ENCODE measurements at regions not wholly inside any gene's neighbourhood (a gene's known extent, or its start where the extent isn't known, plus 50 kb on each side); places are given as distances from the start of the nearest gene placed in this dataset.

DNA sequence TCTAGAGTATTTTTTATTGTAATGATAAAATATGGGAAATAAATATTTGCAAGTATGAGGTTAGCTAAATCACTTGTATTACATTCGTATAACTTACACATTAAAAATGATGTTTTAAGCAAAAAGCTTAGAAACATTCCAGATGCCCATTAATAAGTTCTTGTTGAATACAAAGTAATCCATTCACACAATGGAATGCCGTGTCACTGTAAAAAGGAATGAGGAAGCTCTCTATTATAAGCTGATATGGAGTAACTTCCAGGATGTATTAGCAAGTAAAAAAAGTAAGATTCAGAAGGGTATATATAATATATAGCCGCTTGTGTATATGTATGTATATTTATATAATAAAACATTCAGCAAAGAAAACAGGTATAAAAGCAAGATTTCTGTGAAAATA is 412.8 kb upstream of the MTPN start:
- TF ChIP-seq, protein P1, sequence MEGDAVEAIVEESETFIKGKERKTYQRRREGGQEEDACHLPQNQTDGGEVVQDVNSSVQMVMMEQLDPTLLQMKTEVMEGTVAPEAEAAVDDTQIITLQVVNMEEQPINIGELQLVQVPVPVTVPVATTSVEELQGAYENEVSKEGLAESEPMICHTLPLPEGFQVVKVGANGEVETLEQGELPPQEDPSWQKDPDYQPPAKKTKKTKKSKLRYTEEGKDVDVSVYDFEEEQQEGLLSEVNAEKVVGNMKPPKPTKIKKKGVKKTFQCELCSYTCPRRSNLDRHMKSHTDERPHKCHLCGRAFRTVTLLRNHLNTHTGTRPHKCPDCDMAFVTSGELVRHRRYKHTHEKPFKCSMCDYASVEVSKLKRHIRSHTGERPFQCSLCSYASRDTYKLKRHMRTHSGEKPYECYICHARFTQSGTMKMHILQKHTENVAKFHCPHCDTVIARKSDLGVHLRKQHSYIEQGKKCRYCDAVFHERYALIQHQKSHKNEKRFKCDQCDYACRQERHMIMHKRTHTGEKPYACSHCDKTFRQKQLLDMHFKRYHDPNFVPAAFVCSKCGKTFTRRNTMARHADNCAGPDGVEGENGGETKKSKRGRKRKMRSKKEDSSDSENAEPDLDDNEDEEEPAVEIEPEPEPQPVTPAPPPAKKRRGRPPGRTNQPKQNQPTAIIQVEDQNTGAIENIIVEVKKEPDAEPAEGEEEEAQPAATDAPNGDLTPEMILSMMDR (IDR thresholded peaks at IDR 0.05; ENCODE audit: low read length): no peak
- TF ChIP-seq EZH2 (IDR thresholded peaks at IDR 0.05; ENCODE audit: borderline replicate concordance, low read length): no peak

Data from OCI-LY1 (cell line).